ENCODE measurements at regions not wholly inside any gene's neighbourhood (a gene's known extent, or its start where the extent isn't known, plus 50 kb on each side); places are given as distances from the start of the nearest gene placed in this dataset.
A peak's percentile ranks its signal among the peaks of the same experiment; 100 is the strongest.

DNA sequence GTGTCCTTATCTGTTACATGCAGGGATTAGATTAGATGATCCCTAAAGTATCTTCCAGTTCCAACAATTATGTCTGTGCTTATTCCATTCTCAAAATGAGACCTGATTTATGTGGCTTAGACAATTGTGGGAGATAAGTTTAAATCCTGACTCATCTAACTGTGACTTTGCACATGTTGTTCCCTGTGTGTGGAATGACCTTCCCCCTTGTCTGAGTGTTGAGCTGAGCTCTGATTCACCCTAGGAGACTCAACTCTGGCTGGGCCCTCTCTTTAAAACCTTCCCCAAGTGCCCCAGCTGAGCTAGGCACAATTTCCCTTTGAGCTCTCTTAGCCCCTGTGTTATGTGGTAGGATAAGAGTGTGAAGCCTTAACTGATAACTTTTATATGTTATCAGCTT lies 118.9 kb upstream of the ELL2 start:
- Histone ChIP-seq H4K20me1 (ENCODE audit: control insufficient read depth, insufficient read depth) (no peaks in the 10 kb centered on the region), H2AFZ (ENCODE audit: control insufficient read depth, low read depth, low read length) (no peak overlapping the region), H3K4me1 (ENCODE audit: control insufficient read depth, insufficient read depth, low read length) (no peaks in the 10 kb centered on the region), H3K79me2 (ENCODE audit: control insufficient read depth, insufficient read depth, low read length) (no peaks in the 10 kb centered on the region), H3K9me3 (replicated peaks; ENCODE audit: control insufficient read depth, insufficient read depth, low read length) (no peaks in the 10 kb centered on the region), H3K9ac (ENCODE audit: control insufficient read depth, insufficient read depth, low read length) (no peak overlapping the region), H3K4me2 (ENCODE audit: control insufficient read depth, insufficient read depth) (no peak overlapping the region), H3K27ac (ENCODE audit: control insufficient read depth, insufficient read depth) (no peak overlapping the region), H3K36me3 (ENCODE audit: control insufficient read depth in 2 of 2, insufficient read depth in 2 of 2, low read length in 1 of 2) (no peaks in the 10 kb centered on the region), H3K27me3 (replicated peaks in 1 of 2; ENCODE audit: control insufficient read depth in 2 of 2, insufficient read depth in 2 of 2, low read length in 1 of 2) (no peaks in the 10 kb centered on the region), H3K4me3 (no peak overlapping the region)
- CTCF ChIA-PET = no interaction called here
- no TSS peak for BruUV-seq (replicated peaks)
- TF ChIP-seq GATAD2B (conservative IDR thresholded peaks at IDR 0.05; ENCODE audit: low read depth) (no peak), RAD51 (IDR thresholded peaks at IDR 0.05) (no peak), RAD21 (IDR thresholded peaks at IDR 0.05; ENCODE audit: insufficient read depth, low read depth, low read length) (no peak), SP1 (IDR thresholded peaks at IDR 0.05; ENCODE audit: low read depth, low read length) (no peak), JUND (IDR thresholded peaks at IDR 0.05; ENCODE audit: low read depth, low read length) (no peak), CBX5 (IDR thresholded peaks at IDR 0.05; ENCODE audit: low read depth) (no peak), SMAD1 (IDR thresholded peaks at IDR 0.05; ENCODE audit: low read depth, partially characterized antibody) (no peak), KDM1A (IDR thresholded peaks at IDR 0.05; ENCODE audit: borderline replicate concordance) (no peak), BMI1 (IDR thresholded peaks at IDR 0.05; ENCODE audit: borderline replicate concordance) (no peak)
- TF ChIP-seq, protein P1, sequence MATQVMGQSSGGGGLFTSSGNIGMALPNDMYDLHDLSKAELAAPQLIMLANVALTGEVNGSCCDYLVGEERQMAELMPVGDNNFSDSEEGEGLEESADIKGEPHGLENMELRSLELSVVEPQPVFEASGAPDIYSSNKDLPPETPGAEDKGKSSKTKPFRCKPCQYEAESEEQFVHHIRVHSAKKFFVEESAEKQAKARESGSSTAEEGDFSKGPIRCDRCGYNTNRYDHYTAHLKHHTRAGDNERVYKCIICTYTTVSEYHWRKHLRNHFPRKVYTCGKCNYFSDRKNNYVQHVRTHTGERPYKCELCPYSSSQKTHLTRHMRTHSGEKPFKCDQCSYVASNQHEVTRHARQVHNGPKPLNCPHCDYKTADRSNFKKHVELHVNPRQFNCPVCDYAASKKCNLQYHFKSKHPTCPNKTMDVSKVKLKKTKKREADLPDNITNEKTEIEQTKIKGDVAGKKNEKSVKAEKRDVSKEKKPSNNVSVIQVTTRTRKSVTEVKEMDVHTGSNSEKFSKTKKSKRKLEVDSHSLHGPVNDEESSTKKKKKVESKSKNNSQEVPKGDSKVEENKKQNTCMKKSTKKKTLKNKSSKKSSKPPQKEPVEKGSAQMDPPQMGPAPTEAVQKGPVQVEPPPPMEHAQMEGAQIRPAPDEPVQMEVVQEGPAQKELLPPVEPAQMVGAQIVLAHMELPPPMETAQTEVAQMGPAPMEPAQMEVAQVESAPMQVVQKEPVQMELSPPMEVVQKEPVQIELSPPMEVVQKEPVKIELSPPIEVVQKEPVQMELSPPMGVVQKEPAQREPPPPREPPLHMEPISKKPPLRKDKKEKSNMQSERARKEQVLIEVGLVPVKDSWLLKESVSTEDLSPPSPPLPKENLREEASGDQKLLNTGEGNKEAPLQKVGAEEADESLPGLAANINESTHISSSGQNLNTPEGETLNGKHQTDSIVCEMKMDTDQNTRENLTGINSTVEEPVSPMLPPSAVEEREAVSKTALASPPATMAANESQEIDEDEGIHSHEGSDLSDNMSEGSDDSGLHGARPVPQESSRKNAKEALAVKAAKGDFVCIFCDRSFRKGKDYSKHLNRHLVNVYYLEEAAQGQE (IDR thresholded peaks at IDR 0.05; ENCODE audit: low read depth, low read length) = no peak
- FAIRE-seq (peak; percentile 72), ATAC-seq (no peak), DNase-seq (ENCODE audit: low read depth, low spot score) (no peak)
- SMC1A ChIA-PET (ENCODE audit: uncharacterized antibody, unreplicated experiment) = no interaction called here
- intact Hi-C loops (cut with micrococcal nuclease; ENCODE audit: unreplicated experiment) (no loop called here), in situ Hi-C loops (cut with MboI) (no loop called here)
- POLR2A ChIA-PET = interaction anchor here (1.7 kb wide), 1 partner anchor 10 kb away, joined by 4 read pairs; no protein-coding TSS in a partner anchor
- RAD21 ChIA-PET (ENCODE audit: unreplicated experiment) = no interaction called here
